HepG2 (cell line): ENCODE measurements at regions not wholly inside any gene's neighbourhood (a gene's known extent, or its start where the extent isn't known, plus 50 kb on each side); places are given as distances from the start of the nearest gene placed in this dataset.

Experiments
- ATAC-seq: fragments of 200-7000 bp; cut with Tn5 transposase; 3 replicates; pipeline ENCODE4 v1.9.1; 2020; ENCODE audit warnings: mild to moderate bottlenecking, moderate library complexity
- BruUV-seq: library from RNA; stranded (reverse); fragments of 400-500 nt; replicated peaks from 2 replicates; lab custom pipeline; 2021; lab: Mats Ljungman, UMichigan
- CTCF ChIA-PET: fragments of 300-600 bp; formaldehyde crosslinking; extraction: SDS; loops from one replicate; lab custom pipeline; 2021; ENCODE audit warnings: low total read pairs, inconsistent platforms, low intra/inter-chr PET ratio; lab: Yijun Ruan, JAX
- POLR2A ChIA-PET: fragments of 350-600 bp; sonication (Branson Sonifier 250); formaldehyde crosslinking; loops from one replicate; lab custom pipeline; 2020; ENCODE audit warnings: antibody characterized with exemption, inconsistent platforms; lab: Yijun Ruan, JAX
- DNase-seq: peaks from one replicate; pipeline ENCODE4 v3.0.0-alpha.2; 2015; ENCODE audit warnings: low spot score
- FAIRE-seq: peaks from 3 replicates; lab custom pipeline; 2011; peaks lifted over from hg19 to GRCh38; lab: Jason Lieb, UNC
- H2AFZ ChIP-seq: one replicate; pipeline ENCODE4 v1.6.1; 2011; ENCODE audit warnings: low read length, inconsistent platforms
- H3K27ac ChIP-seq: fragments of 300-600 bp; 3 replicates; pipeline ENCODE4 v1.8.0; 2011; ENCODE audit warnings: mixed run types, mild to moderate bottlenecking, mixed read lengths, low read length, inconsistent platforms; ENCODE audit not compliant: insufficient read depth; ENCODE audit errors: extremely low read length
- H3K27me3 ChIP-seq, 2 experiments: fragments of 200-600 bp in 1 of 2; 2 replicates in 1 of 2; 3 replicates in 1 of 2; pipeline versions ENCODE4 v1.6.0 to v1.8.0; 2011; ENCODE audit warnings: low read length in 2 of 2, mild to moderate bottlenecking in 2 of 2, moderate library complexity in 2 of 2, inconsistent platforms in 1 of 2; ENCODE audit not compliant: insufficient read depth in 2 of 2, control insufficient read depth in 1 of 2
- H3K36me3 ChIP-seq, 2 experiments: fragments of 200-600 bp in 1 of 2; replicated peaks in 1 of 2; 2 replicates in 1 of 2; 3 replicates in 1 of 2; pipeline versions ENCODE4 v1.5.1 to v1.8.0; 2011; ENCODE audit warnings: low read length in 2 of 2, inconsistent platforms in 1 of 2; ENCODE audit not compliant: insufficient read depth in 2 of 2, control insufficient read depth in 1 of 2
- H3K4me1 ChIP-seq: 2 replicates; pipeline ENCODE4 v1.5.1; 2012; ENCODE audit warnings: low read length, inconsistent platforms; ENCODE audit not compliant: insufficient read depth
- H3K4me2 ChIP-seq: 2 replicates; pipeline ENCODE4 v1.6.0; 2011; ENCODE audit warnings: low read depth, low read length, inconsistent platforms
- H3K4me3 ChIP-seq, 3 experiments: fragments of 200-600 bp in 1 of 3; sonication (generic), shearing (Covaris generic) in 1 of 3; replicated peaks in 1 of 3; 2 replicates each; pipeline ENCODE4 v1.5.1; 2011 to 2016; ENCODE audit warnings: low read length in 3 of 3, inconsistent platforms in 2 of 3, low read depth in 2 of 3, mild to moderate bottlenecking in 2 of 3, control low read depth in 1 of 3, mixed read lengths in 1 of 3; ENCODE audit not compliant: insufficient read depth in 1 of 3
- H3K79me2 ChIP-seq: one replicate; pipeline ENCODE4 v1.6.1; 2011; ENCODE audit warnings: low read length, inconsistent platforms; ENCODE audit not compliant: insufficient read depth
- H3K9ac ChIP-seq: 2 replicates; pipeline ENCODE4 v1.6.0; 2011; ENCODE audit warnings: mild to moderate bottlenecking, low read depth, low read length, inconsistent platforms; ENCODE audit not compliant: insufficient read depth
- H3K9me3 ChIP-seq: 2 replicates; pipeline ENCODE4 v1.5.1; 2012; ENCODE audit warnings: mild to moderate bottlenecking, low read length
- H4K20me1 ChIP-seq: 2 replicates; pipeline ENCODE4 v1.6.0; 2011; ENCODE audit warnings: inconsistent platforms, mild to moderate bottlenecking, low read length, moderate library complexity; ENCODE audit not compliant: insufficient read depth
- NFIC ChIP-seq: IDR thresholded peaks from 2 replicates; pipeline ENCODE4 v1.6.1; 2012; ENCODE audit warnings: mild to moderate bottlenecking, low read length, inconsistent platforms
- ZNF17 ChIP-seq: sonication (generic); formaldehyde crosslinking; IDR thresholded peaks from 2 replicates; pipeline ENCODE4 v1.5.0; 2020; ENCODE audit warnings: mild to moderate bottlenecking, missing genetic modification reagents
- WGBS: methylation state at CpG from one replicate; pipeline ENCODE4 v1.1.6; 2017; ENCODE audit warnings: low lambda C conversion rate; 5-methylcytosine and 5-hydroxymethylcytosine counted together
- in situ Hi-C: cut with HindIII; loops from 2 replicates; pipeline ENCODE4 v1.10.0; 2017; ENCODE audit warnings: low pct_unique_long_range_greater_than_20kb; ENCODE audit not compliant: extremely low pct_ligation_motif_present
- intact Hi-C: fragments of 100-400 bp; cut with micrococcal nuclease; formaldehyde crosslinking; loops from one replicate; pipeline ENCODE4 v1.10.0; 2022; ENCODE audit not compliant: unreplicated experiment
- TF ChIP-seq, protein P1 (sequence below): sonication (generic); formaldehyde crosslinking; IDR thresholded peaks from 2 replicates; pipeline ENCODE4 v1.8.0; 2022; ENCODE audit warnings: missing genetic modification reagents, mild to moderate bottlenecking, moderate library complexity, borderline replicate concordance
- TF ChIP-seq, protein P2 (sequence below): sonication (generic); formaldehyde crosslinking; IDR thresholded peaks from 2 replicates; pipeline ENCODE4 v1.5.0; 2020; ENCODE audit warnings: mild to moderate bottlenecking, missing genetic modification reagents
- TF ChIP-seq, protein P3 (sequence below): sonication (generic); formaldehyde crosslinking; IDR thresholded peaks from 2 replicates; pipeline ENCODE4 v1.4.0; 2020; ENCODE audit warnings: missing genetic modification reagents, borderline replicate concordance

DNA sequence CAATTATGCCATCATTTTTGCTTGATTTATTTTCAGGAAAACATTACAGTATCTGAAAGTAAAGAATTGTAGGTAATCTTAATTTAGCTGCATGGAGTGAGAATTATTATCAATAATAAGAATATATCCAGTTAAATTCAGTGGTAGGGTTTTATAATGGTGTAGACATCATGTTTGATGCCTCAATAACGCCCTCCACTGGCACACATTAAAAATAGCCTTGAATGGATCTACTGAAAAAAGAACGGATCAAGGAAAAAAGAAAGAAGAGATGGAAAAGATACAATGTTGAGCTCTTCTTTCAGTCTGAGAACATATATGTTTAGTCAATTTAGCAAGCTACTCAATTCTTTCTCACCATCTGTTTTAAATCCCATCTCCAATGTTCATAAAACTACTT lies 319.2 kb downstream of the CDC14C start:
- POLR2A ChIA-PET, result no interaction called here
- TF ChIP-seq ZNF17 (CRISPR knock-in tag), result no peak
- TF ChIP-seq, protein P1, sequence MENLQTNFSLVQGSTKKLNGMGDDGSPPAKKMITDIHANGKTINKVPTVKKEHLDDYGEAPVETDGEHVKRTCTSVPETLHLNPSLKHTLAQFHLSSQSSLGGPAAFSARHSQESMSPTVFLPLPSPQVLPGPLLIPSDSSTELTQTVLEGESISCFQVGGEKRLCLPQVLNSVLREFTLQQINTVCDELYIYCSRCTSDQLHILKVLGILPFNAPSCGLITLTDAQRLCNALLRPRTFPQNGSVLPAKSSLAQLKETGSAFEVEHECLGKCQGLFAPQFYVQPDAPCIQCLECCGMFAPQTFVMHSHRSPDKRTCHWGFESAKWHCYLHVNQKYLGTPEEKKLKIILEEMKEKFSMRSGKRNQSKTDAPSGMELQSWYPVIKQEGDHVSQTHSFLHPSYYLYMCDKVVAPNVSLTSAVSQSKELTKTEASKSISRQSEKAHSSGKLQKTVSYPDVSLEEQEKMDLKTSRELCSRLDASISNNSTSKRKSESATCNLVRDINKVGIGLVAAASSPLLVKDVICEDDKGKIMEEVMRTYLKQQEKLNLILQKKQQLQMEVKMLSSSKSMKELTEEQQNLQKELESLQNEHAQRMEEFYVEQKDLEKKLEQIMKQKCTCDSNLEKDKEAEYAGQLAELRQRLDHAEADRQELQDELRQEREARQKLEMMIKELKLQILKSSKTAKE (CRISPR knock-in tag), result no peak
- TF ChIP-seq, all 625 proteins: peak for 0
- in situ Hi-C loops, result no loop called here

DNA sequence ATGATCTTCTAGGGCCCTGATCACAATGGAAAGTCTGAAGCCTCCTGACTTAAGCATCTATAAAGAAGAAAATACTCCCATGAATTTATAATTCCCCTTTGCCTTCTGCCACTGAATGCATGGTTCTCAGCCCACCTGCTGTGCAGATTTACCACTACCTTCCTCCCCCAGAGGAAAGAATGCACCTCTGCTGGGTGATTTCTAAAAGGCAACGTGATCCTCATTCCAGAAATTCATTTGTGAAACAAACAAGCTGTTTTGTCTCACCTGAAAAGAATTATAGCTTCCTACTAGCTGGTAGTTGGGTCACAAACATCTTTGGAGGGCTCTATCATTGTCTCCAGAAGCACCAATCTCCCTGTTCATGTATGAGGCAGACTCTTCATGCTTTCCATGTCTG lies 320.2 kb downstream of the CDC14C start:
- Histone ChIP-seq H3K4me2 (no peak overlapping the region), H3K9ac (no peak overlapping the region), H4K20me1 (no peaks in the 10 kb centered on the region), H2AFZ (no peak overlapping the region), H3K27me3 (no peaks in the 10 kb centered on the region), H3K4me1 (no peaks in the 10 kb centered on the region), H3K4me3 (no peak overlapping the region), H3K9me3 (peaks cover 3% of the 10 kb centered on the region), H3K27ac (no peak overlapping the region), H3K79me2 (no peaks in the 10 kb centered on the region), H3K36me3 (no peaks in the 10 kb centered on the region)
- ChIA-PET POLR2A (no interaction called here), CTCF (no interaction called here)
- BruUV-seq, result no TSS peak
- 0% methylated on average over 1 of the region's 1 CpG for WGBS
- DNase-seq, result no peak
- in situ Hi-C loops (no loop called here), intact Hi-C loops (no loop called here)
- no peak for ATAC-seq
- no peak for FAIRE-seq
- TF ChIP-seq, protein P2, sequence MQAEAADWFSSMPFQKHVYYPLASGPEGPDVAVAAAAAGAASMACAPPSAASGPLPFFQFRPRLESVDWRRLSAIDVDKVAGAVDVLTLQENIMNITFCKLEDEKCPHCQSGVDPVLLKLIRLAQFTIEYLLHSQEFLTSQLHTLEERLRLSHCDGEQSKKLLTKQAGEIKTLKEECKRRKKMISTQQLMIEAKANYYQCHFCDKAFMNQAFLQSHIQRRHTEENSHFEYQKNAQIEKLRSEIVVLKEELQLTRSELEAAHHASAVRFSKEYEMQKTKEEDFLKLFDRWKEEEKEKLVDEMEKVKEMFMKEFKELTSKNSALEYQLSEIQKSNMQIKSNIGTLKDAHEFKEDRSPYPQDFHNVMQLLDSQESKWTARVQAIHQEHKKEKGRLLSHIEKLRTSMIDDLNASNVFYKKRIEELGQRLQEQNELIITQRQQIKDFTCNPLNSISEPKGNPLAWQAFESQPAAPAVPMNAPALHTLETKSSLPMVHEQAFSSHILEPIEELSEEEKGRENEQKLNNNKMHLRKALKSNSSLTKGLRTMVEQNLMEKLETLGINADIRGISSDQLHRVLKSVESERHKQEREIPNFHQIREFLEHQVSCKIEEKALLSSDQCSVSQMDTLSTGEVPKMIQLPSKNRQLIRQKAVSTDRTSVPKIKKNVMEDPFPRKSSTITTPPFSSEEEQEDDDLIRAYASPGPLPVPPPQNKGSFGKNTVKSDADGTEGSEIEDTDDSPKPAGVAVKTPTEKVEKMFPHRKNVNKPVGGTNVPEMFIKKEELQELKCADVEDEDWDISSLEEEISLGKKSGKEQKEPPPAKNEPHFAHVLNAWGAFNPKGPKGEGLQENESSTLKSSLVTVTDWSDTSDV (CRISPR knock-in tag), result no peak
- no peak for TF ChIP-seq NFIC
- TF ChIP-seq, protein P3, sequence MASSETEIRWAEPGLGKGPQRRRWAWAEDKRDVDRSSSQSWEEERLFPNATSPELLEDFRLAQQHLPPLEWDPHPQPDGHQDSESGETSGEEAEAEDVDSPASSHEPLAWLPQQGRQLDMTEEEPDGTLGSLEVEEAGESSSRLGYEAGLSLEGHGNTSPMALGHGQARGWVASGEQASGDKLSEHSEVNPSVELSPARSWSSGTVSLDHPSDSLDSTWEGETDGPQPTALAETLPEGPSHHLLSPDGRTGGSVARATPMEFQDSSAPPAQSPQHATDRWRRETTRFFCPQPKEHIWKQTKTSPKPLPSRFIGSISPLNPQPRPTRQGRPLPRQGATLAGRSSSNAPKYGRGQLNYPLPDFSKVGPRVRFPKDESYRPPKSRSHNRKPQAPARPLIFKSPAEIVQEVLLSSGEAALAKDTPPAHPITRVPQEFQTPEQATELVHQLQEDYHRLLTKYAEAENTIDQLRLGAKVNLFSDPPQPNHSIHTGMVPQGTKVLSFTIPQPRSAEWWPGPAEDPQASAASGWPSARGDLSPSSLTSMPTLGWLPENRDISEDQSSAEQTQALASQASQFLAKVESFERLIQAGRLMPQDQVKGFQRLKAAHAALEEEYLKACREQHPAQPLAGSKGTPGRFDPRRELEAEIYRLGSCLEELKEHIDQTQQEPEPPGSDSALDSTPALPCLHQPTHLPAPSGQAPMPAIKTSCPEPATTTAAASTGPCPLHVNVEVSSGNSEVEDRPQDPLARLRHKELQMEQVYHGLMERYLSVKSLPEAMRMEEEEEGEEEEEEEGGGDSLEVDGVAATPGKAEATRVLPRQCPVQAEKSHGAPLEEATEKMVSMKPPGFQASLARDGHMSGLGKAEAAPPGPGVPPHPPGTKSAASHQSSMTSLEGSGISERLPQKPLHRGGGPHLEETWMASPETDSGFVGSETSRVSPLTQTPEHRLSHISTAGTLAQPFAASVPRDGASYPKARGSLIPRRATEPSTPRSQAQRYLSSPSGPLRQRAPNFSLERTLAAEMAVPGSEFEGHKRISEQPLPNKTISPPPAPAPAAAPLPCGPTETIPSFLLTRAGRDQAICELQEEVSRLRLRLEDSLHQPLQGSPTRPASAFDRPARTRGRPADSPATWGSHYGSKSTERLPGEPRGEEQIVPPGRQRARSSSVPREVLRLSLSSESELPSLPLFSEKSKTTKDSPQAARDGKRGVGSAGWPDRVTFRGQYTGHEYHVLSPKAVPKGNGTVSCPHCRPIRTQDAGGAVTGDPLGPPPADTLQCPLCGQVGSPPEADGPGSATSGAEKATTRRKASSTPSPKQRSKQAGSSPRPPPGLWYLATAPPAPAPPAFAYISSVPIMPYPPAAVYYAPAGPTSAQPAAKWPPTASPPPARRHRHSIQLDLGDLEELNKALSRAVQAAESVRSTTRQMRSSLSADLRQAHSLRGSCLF (CRISPR knock-in tag), result no peak

More for the DNA sequence above, 319.2 kb downstream of the CDC14C start:
- H3K4me2 ChIP-seq, result no peak overlapping the region
- H3K79me2 ChIP-seq, result no peaks in the 10 kb centered on the region
- no peak overlapping the region for H3K27ac ChIP-seq
- no peak overlapping the region for H2AFZ ChIP-seq
- no peak for FAIRE-seq
- DNase-seq, result no peak
- no peaks in the 10 kb centered on the region for H3K36me3 ChIP-seq
- WGBS, result 22% methylated on average over 2 of the region's 2 CpGs
- no peak for ATAC-seq
- H4K20me1 ChIP-seq, result no peaks in the 10 kb centered on the region
- intact Hi-C loops, result no loop called here
- CTCF ChIA-PET, result no interaction called here
- no peak overlapping the region for H3K4me3 ChIP-seq
- H3K9ac ChIP-seq, result no peak overlapping the region
- peaks cover 13% of the 10 kb centered on the region for H3K9me3 ChIP-seq
- no peaks in the 10 kb centered on the region for H3K4me1 ChIP-seq
- no peaks in the 10 kb centered on the region for H3K27me3 ChIP-seq
- BruUV-seq, result no TSS peak
